ENCODE measurements at regions not wholly inside any gene's neighbourhood (a gene's known extent, or its start where the extent isn't known, plus 50 kb on each side); places are given as distances from the start of the nearest gene placed in this dataset.

- Histone ChIP-seq H3K36me3 (no peaks in the 10 kb centered on the region), H3K4me1 (peaks cover 3 to 12% of the 10 kb centered on the region in 2 donors), H3K4me3 (no peak overlapping the region), H3K27me3 (no peaks in the 10 kb centered on the region), H3K27ac (no peak overlapping the region), H3K9me3 (no peaks in the 10 kb centered on the region)
- DNase-seq (no peak), ATAC-seq (no peak)
- in situ Hi-C loops (cut with MboI; ENCODE audit: low sequenced_read_pairs in 4 of 4) (no loop called here), intact Hi-C loops (cut with DNase I; ENCODE audit: low total_unique reads) (no loop called here)
- TF ChIP-seq, protein P1, sequence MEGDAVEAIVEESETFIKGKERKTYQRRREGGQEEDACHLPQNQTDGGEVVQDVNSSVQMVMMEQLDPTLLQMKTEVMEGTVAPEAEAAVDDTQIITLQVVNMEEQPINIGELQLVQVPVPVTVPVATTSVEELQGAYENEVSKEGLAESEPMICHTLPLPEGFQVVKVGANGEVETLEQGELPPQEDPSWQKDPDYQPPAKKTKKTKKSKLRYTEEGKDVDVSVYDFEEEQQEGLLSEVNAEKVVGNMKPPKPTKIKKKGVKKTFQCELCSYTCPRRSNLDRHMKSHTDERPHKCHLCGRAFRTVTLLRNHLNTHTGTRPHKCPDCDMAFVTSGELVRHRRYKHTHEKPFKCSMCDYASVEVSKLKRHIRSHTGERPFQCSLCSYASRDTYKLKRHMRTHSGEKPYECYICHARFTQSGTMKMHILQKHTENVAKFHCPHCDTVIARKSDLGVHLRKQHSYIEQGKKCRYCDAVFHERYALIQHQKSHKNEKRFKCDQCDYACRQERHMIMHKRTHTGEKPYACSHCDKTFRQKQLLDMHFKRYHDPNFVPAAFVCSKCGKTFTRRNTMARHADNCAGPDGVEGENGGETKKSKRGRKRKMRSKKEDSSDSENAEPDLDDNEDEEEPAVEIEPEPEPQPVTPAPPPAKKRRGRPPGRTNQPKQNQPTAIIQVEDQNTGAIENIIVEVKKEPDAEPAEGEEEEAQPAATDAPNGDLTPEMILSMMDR (IDR thresholded peaks at IDR 0.05 in 4 of 5, conservative IDR thresholded peaks at IDR 0.05 in 1 of 5) = no peak
- no peak for TF ChIP-seq POLR2A (IDR thresholded peaks at IDR 0.05)
These were observed 361.4 kb downstream of the HLX start for GRCh38 chr1:221240690-221241089.

DNA sequence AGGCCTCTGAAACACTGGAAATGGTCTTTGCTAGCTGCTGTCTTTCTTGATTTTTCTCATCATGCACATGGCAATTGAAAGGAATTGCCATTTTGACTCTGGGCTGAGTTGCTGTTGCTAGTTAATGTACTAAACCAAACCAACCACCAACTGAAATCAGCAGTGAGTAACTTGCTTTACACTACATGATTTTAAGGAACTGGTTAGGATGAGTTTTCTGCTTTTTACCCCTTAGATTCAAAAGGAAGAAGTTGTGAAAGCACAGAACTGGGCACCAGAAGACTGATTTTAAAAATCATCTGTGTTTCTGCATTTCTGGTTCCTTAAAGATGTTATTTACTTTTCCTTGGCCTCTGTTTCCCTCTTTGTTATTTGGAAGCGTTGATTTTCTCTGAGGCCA is 361.9 kb downstream of the HLX start:
- in situ Hi-C loops (cut with MboI; ENCODE audit: low sequenced_read_pairs in 4 of 4) = no loop called here
- no peaks in the 10 kb centered on the region for H3K36me3 ChIP-seq
- H3K9me3 ChIP-seq = no peaks in the 10 kb centered on the region
- no peak overlapping the region for H3K4me3 ChIP-seq
- DNase-seq = no peak
- peaks cover 3 to 12% of the 10 kb centered on the region in 2 donors for H3K4me1 ChIP-seq
- ATAC-seq = no peak
- intact Hi-C loops (cut with DNase I; ENCODE audit: low total_unique reads) = no loop called here
- TF ChIP-seq POLR2A (IDR thresholded peaks at IDR 0.05) = no peak
- TF ChIP-seq, protein P1 (IDR thresholded peaks at IDR 0.05 in 4 of 5, conservative IDR thresholded peaks at IDR 0.05 in 1 of 5) = no peak
- no peaks in the 10 kb centered on the region for H3K27me3 ChIP-seq
- H3K27ac ChIP-seq = no peak overlapping the region

DNA sequence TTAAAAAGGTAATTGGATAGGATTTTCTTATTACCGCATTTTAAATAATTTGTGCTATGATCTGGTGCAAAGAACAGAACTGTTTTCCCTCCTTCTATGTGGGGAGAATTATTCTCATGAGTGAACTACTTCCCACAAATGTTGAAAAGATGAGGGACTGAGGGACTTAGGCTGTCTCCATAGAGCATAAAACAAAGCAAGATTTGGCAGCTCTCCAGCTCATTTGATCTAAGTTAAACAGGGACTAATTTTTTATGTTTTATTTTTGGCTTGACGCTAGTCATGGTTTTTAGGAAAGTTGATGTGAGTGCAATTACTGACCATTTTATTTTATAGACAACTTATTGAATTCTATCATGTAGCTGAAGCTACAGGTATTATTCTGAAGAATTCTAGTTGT is 362.3 kb downstream of the HLX start:
- in situ Hi-C loops (cut with MboI; ENCODE audit: low sequenced_read_pairs in 4 of 4) = no loop called here
- no peaks in the 10 kb centered on the region for H3K9me3 ChIP-seq

GRCh38 chr1:221246067-221246466 is 366.8 kb downstream of the HLX start:
- H3K9me3 ChIP-seq = no peaks in the 10 kb centered on the region

More for the DNA sequence above, 362.3 kb downstream of the HLX start:
- H3K4me1 ChIP-seq = peaks cover 3 to 12% of the 10 kb centered on the region in 2 donors
- no peak for TF ChIP-seq POLR2A (IDR thresholded peaks at IDR 0.05)
- TF ChIP-seq, protein P1 (IDR thresholded peaks at IDR 0.05 in 4 of 5, conservative IDR thresholded peaks at IDR 0.05 in 1 of 5) = no peak
- H3K27me3 ChIP-seq = no peaks in the 10 kb centered on the region
- intact Hi-C loops (cut with DNase I; ENCODE audit: low total_unique reads) = no loop called here
- H3K36me3 ChIP-seq = no peaks in the 10 kb centered on the region
- H3K4me3 ChIP-seq = no peak overlapping the region
- H3K27ac ChIP-seq = no peak overlapping the region
- no peak for ATAC-seq
- no peak for DNase-seq

More at GRCh38 chr1:221246067-221246466, 366.8 kb downstream of the HLX start:
- no peak for DNase-seq
- Histone ChIP-seq H3K36me3 (no peaks in the 10 kb centered on the region), H3K27me3 (no peaks in the 10 kb centered on the region), H3K27ac (no peak overlapping the region), H3K4me3 (no peak overlapping the region), H3K4me1 (peaks cover 0 to 4% of the 10 kb centered on the region in 2 donors)
- intact Hi-C loops (cut with DNase I; ENCODE audit: low total_unique reads) = no loop called here
- TF ChIP-seq, protein P1 (IDR thresholded peaks at IDR 0.05 in 4 of 5, conservative IDR thresholded peaks at IDR 0.05 in 1 of 5) = no peak
- in situ Hi-C loops (cut with MboI; ENCODE audit: low sequenced_read_pairs in 4 of 4) = no loop called here
- no peak for ATAC-seq
